Activated T-cell treated with anti-CD3 and anti-CD28 coated beads, Interleukin-2, amount 50 U/mL, for 48 hours (primary cell): ENCODE measurements at regions not wholly inside any gene's neighbourhood (a gene's known extent, or its start where the extent isn't known, plus 50 kb on each side); places are given as distances from the start of the nearest gene placed in this dataset.
"Not testable (repeated sequence)": the region's sequence is repeated elsewhere in the genome, so short reads cannot be mapped to it uniquely, and the experiment has no call there.

ENCODE experiments used
- DNase-seq, 2 experiments: peaks; one replicate each; pipeline ENCODE4 v3.0.0-alpha.2; 2020

DNA sequence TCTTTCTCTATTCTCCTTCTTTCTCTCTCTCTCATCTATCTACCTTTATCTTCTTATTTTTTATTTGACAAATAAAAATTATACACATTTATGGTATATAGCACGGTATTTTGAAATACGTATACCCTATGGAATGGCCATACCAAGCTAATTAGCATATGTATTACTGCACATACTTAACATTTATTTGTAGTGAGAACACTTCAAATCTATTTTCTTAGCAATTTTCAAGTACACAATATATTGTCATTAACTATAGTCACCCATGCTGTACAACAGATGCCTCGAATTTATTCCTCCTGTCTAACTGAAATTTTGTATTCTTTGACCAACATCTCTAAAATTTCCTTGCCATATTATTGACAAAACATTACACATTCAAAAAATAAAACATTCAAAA is 447.1 kb downstream of the MIAT start:
- DNase-seq, result no peak

DNA sequence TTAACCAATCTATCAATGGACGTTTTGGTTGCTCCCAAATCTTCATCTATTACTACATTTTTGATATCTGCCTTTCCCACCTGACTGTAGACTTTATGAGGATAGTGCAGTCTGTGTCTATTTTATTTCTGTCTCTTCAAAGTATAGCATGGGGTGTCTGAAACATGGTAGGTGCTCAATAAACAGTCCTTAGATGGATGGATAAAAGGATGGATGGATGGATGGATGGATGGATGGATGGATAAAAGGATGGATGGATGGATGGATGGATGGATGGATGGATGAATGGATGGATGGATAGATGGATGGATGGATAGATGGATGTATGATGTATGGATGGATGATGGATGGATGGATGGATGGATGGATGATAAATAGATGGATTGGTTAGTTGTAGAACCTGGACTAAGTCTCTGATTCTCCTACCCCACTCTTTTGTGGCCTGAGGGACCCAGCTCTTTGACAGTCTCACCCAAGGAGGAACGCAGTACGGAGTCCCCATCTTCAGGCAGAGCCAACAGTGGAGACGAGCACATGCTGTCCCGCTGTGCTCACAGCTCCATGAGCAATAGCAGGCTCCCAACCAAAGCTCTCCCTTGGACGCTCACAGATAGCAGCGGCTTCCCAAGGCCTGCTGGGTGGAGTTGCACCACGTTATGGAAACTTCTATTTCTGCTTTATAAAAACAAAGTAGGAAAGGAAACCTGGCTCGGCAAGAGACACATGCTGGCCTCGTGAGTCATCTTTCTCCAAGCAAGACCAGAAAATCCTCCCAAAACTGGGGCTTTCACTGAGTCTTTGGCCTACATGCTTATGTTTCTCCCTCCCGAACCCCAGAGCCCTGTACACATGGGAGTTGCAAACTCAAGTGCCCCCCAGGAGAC is 448.0 kb downstream of the MIAT start:
- DNase-seq, result no peak

- no peak for DNase-seq
These were observed 449.6 kb downstream of the MIAT start for GRCh38 chr22:27106985-27107384.

GRCh38 chr22:27107386-27107785 is 450.0 kb downstream of the MIAT start:
- no peak for DNase-seq

GRCh38 chr22:27107824-27108223 is 450.4 kb downstream of the MIAT start:
- peak in 1 of 2 experiments; percentile 16 for DNase-seq

DNA sequence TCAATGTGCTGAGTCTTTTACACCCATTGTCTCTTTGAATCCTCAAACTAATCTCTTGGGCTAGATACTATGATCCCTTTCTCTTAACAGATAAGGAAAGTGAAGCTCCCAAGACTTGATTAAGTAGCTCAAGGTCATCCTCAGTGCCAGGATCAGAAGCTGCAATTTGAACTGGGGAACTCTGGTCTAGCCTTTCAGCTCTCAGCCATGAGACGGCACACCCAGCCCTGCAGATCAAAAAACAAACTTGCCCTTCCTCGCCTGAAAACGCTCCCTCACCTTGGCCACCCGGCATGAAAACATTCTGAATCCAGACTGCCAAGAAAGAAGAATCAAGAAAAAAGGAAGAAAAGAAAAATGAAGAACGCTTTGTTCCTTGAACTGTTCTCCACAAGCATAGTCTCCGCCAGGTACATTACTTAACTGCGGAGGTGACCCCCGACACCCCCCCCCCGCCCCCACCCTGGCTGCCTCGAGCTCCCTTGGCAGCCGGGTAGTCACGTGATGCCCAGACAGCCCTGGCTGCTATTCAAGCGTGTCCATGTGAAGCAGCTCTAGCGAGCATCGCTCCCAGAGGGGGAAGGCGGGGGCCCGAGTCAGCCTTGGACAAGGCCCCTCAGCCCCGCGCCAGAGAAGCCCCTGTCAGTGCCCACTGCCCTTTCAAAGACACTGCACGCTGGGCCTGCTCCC is 451.2 kb downstream of the MIAT start:
- DNase-seq, result no peak

GRCh38 chr22:27109406-27109805 is 452.0 kb downstream of the MIAT start:
- DNase-seq, result not testable (repeated sequence)

- no peak for DNase-seq
These were observed 453.5 kb downstream of the MIAT start for GRCh38 chr22:27110665-27111451.

DNA sequence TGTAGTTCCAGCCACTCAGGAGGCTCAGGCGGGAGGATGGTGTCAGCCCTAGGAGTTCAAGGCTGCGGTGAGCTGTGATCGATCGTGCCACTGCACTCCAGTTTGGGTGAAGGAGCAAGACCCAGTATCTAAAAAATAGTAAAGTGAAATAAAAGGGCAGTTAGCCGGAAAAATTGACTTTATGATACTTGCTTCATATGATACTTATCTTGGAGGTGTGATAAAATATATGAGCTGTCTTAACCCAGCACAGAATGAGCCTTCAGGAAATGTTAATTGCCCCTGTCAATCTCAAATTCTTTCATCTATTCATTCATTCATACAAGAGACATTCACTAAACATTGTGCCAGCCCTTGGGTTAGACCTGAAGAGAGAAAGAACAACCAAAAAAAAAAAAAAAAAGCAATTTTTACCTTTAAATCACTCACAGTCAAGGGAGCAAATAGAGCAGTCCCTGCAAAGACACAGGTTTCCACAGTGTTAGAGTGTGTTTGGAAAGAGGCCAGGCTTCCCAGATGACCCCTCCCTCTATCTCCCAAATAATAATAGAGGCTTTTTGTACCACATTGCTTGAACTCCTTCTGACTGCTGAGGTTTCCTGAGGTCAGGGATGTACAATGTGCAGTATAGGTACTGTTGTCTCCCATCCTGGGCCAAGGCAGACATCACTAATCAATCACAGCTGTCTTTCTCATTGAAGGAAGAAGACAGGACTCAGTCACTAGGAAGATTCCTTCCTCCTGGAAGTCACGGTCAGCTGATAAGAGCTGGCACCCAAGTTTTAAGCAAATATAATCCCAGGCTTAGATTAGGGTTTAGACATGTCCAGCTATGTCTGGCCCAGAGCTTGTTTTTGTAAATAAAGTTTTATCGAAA is 454.6 kb downstream of the MIAT start:
- DNase-seq, result no peak

DNA sequence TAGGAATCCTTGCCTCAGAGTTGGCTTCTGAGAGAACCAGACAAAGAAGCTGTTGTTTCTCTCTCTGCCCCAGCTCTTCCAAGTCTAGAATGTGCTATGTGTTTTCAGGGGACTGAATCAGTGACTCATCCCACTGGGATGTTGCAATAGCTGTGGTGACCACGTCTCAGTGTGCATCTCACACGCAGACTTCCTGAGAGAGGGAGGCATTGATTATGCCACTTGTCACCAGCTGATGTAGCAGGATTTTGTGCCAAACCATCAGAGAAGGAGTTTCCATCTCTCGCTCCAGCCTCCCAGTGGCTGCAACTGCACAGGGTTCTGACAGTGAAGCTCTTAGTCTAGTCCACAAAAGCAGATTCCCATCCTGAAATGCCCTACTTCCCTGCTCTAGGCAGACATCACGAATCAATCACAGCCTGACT is 455.8 kb downstream of the MIAT start:
- DNase-seq, result no peak

- DNase-seq, result no peak
These were observed 456.3 kb downstream of the MIAT start for GRCh38 chr22:27113641-27114040.

- DNase-seq, result no peak
These were observed 456.8 kb downstream of the MIAT start for GRCh38 chr22:27114186-27114585.

DNA sequence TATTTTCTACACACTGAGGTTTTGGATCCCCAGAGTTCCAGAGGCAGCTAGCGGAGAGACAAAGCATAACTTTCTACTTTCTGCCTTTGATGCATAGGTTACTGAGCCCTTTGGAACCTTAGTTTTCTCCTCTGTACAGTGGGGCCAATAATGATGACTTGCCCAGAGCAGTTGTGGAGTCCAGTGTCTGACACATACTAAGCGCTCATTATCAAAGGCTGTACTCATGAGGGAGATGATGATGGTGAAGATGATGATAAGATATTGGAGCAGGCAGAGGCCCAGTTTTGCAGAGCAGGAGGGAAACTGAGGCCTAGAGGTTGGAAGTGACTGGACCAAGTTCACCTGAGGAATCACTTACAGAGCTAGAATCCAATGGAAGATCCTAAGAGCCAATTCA is 458.0 kb downstream of the MIAT start:
- DNase-seq, result no peak

GRCh38 chr22:27115816-27116256 is 458.4 kb downstream of the MIAT start:
- DNase-seq, result no peak

- DNase-seq, result no peak
These were observed 459.1 kb downstream of the MIAT start for GRCh38 chr22:27116312-27117086.

GRCh38 chr22:27120036-27120435 is 462.6 kb downstream of the MIAT start:
- no peak for DNase-seq

GRCh38 chr22:27122574-27122973 is 465.2 kb downstream of the MIAT start:
- DNase-seq, result no peak

GRCh38 chr22:27123880-27124279 is 466.5 kb downstream of the MIAT start:
- no peak for DNase-seq

- DNase-seq, result no peak
These were observed 467.1 kb downstream of the MIAT start for GRCh38 chr22:27124351-27124966.

DNA sequence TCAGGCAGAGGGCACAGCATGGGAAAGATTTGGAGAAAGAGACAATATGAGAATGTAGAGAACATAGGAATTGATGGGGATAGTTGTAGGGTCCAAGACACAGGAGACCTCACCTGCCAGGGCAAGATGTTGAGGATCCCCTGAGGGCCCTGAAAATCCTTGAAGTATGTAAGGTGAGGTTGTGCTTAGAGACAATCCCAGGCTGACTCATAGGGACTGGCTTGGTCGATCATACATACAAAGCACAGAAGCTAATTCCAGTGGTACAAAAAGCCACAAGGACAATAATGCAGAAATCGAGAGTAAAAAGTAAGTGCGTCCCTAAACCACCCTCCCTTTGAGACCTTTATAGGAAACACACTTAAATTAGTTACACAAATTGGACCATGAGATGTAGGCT is 468.2 kb downstream of the MIAT start:
- DNase-seq, result no peak

DNA sequence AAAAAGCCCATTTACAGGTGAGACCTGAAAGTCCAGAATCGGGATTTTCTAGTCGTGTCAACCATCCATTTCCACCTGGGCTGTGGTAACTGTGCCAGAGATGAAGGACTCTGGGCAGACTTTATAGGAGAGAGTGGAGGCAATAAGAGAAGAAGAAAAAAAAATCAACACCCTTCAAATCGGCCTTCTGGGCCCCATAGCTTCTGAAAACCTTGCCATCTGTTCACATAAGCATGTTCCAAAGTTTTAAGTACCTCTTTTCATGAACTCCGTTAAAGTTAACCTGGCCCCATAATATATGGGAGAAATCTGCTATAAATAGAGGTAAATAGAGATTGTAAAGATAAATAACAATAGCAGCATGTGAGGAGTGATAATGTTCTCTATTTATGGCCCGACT is 470.5 kb downstream of the MIAT start:
- DNase-seq, result no peak
